ENCODE measurements at regions not wholly inside any gene's neighbourhood (a gene's known extent, or its start where the extent isn't known, plus 50 kb on each side); places are given as distances from the start of the nearest gene placed in this dataset.

GRCh38 chr14:30159374-30159773 is 231.7 kb upstream of the PRKD1 start:
- DNase-seq (no peak), ATAC-seq (no peak)
- no peak overlapping the region for H3K27ac ChIP-seq (ENCODE audit: low read length)
- intact Hi-C loops (cut with DNase I): no loop called here
- H3K4me1 ChIP-seq (ENCODE audit: control insufficient read depth, insufficient read depth, low read length): no peaks in the 10 kb centered on the region
- H3K9me3 ChIP-seq (ENCODE audit: control insufficient read depth, low read length): no peaks in the 10 kb centered on the region
- 50% methylated on average over 2 of the region's 2 CpGs for WGBS
- H3K27me3 ChIP-seq (ENCODE audit: control insufficient read depth, insufficient read depth): no peaks in the 10 kb centered on the region
- no peak overlapping the region for H3K4me3 ChIP-seq (ENCODE audit: low read length)

- no peaks in the 10 kb centered on the region for H3K9me3 ChIP-seq (ENCODE audit: control insufficient read depth, low read length)
- H3K27ac ChIP-seq (ENCODE audit: low read length): no peak overlapping the region
- H3K4me1 ChIP-seq (ENCODE audit: control insufficient read depth, insufficient read depth, low read length): no peaks in the 10 kb centered on the region
- DNase-seq (no peak), ATAC-seq (no peak)
- intact Hi-C loops (cut with DNase I): no loop called here
- 82% methylated on average over 5 of the region's 5 CpGs for WGBS
- no peaks in the 10 kb centered on the region for H3K27me3 ChIP-seq (ENCODE audit: control insufficient read depth, insufficient read depth)
- H3K4me3 ChIP-seq (ENCODE audit: low read length): no peak overlapping the region
Observed at GRCh38 chr14:30160608-30161007, 233.0 kb upstream of the PRKD1 start.

GRCh38 chr14:30162066-30162465 is 234.4 kb upstream of the PRKD1 start:
- intact Hi-C loops (cut with DNase I): no loop called here
- Histone ChIP-seq H3K9me3 (ENCODE audit: control insufficient read depth, low read length) (no peaks in the 10 kb centered on the region), H3K4me3 (ENCODE audit: low read length) (no peak overlapping the region), H3K4me1 (ENCODE audit: control insufficient read depth, insufficient read depth, low read length) (no peaks in the 10 kb centered on the region), H3K27me3 (ENCODE audit: control insufficient read depth, insufficient read depth) (no peaks in the 10 kb centered on the region), H3K27ac (ENCODE audit: low read length) (no peak overlapping the region)
- no peak for DNase-seq
- WGBS: 45% methylated on average over 1 of the region's 1 CpG
- ATAC-seq: no peak

- intact Hi-C loops (cut with DNase I): no loop called here
- no peaks in the 10 kb centered on the region for H3K27me3 ChIP-seq (ENCODE audit: control insufficient read depth, insufficient read depth)
- DNase-seq (no peak), ATAC-seq (no peak)
- no peak overlapping the region for H3K27ac ChIP-seq (ENCODE audit: low read length)
- no peak overlapping the region for H3K4me3 ChIP-seq (ENCODE audit: low read length)
- 80% methylated on average over 2 of the region's 2 CpGs for WGBS
- no peaks in the 10 kb centered on the region for H3K4me1 ChIP-seq (ENCODE audit: control insufficient read depth, insufficient read depth, low read length)
- H3K9me3 ChIP-seq (ENCODE audit: control insufficient read depth, low read length): peaks cover 2% of the 10 kb centered on the region
Observed at GRCh38 chr14:30165255-30165654, 237.6 kb upstream of the PRKD1 start.

GRCh38 chr14:30177781-30178180 is 250.1 kb upstream of the PRKD1 start:
- DNase-seq (no peak), ATAC-seq (no peak)
- no peaks in the 10 kb centered on the region for H3K9me3 ChIP-seq (ENCODE audit: control insufficient read depth, low read length)
- H3K27me3 ChIP-seq (ENCODE audit: control insufficient read depth, insufficient read depth): no peaks in the 10 kb centered on the region
- intact Hi-C loops (cut with DNase I): no loop called here
- H3K4me3 ChIP-seq (ENCODE audit: low read length): no peak overlapping the region
- H3K27ac ChIP-seq (ENCODE audit: low read length): no peak overlapping the region
- 79% methylated on average over 1 of the region's 1 CpG for WGBS
- H3K4me1 ChIP-seq (ENCODE audit: control insufficient read depth, insufficient read depth, low read length): no peaks in the 10 kb centered on the region

- ATAC-seq (no peak), DNase-seq (no peak)
- Histone ChIP-seq H3K9me3 (ENCODE audit: control insufficient read depth, low read length) (no peaks in the 10 kb centered on the region), H3K4me3 (ENCODE audit: low read length) (no peak overlapping the region), H3K27me3 (ENCODE audit: control insufficient read depth, insufficient read depth) (no peaks in the 10 kb centered on the region), H3K27ac (ENCODE audit: low read length) (no peak overlapping the region), H3K4me1 (ENCODE audit: control insufficient read depth, insufficient read depth, low read length) (no peaks in the 10 kb centered on the region)
- WGBS: 45% methylated on average over 4 of the region's 4 CpGs
- intact Hi-C loops (cut with DNase I): no loop called here
Observed at GRCh38 chr14:30179381-30180130, 251.9 kb upstream of the PRKD1 start.

GRCh38 chr14:30180219-30180618 is 252.6 kb upstream of the PRKD1 start:
- ATAC-seq (no peak), DNase-seq (no peak)
- H3K4me3 ChIP-seq (ENCODE audit: low read length): no peak overlapping the region
- WGBS: 42% methylated on average over 2 of the region's 2 CpGs
- no peaks in the 10 kb centered on the region for H3K9me3 ChIP-seq (ENCODE audit: control insufficient read depth, low read length)
- H3K27ac ChIP-seq (ENCODE audit: low read length): no peak overlapping the region
- H3K27me3 ChIP-seq (ENCODE audit: control insufficient read depth, insufficient read depth): no peaks in the 10 kb centered on the region
- H3K4me1 ChIP-seq (ENCODE audit: control insufficient read depth, insufficient read depth, low read length): no peaks in the 10 kb centered on the region
- intact Hi-C loops (cut with DNase I): no loop called here

- DNase-seq (no peak), ATAC-seq (no peak)
- intact Hi-C loops (cut with DNase I): no loop called here
- Histone ChIP-seq H3K4me1 (ENCODE audit: control insufficient read depth, insufficient read depth, low read length) (no peaks in the 10 kb centered on the region), H3K27ac (ENCODE audit: low read length) (no peak overlapping the region), H3K27me3 (ENCODE audit: control insufficient read depth, insufficient read depth) (no peaks in the 10 kb centered on the region), H3K9me3 (ENCODE audit: control insufficient read depth, low read length) (no peaks in the 10 kb centered on the region), H3K4me3 (ENCODE audit: low read length) (no peak overlapping the region)
Observed at GRCh38 chr14:30185832-30186231, 258.2 kb upstream of the PRKD1 start.

- Histone ChIP-seq H3K27me3 (ENCODE audit: control insufficient read depth, insufficient read depth) (no peaks in the 10 kb centered on the region), H3K27ac (ENCODE audit: low read length) (no peak overlapping the region), H3K9me3 (ENCODE audit: control insufficient read depth, low read length) (no peaks in the 10 kb centered on the region), H3K4me3 (ENCODE audit: low read length) (no peak overlapping the region), H3K4me1 (ENCODE audit: control insufficient read depth, insufficient read depth, low read length) (no peaks in the 10 kb centered on the region)
- ATAC-seq: no peak
- 65% methylated on average over 2 of the region's 2 CpGs for WGBS
- intact Hi-C loops (cut with DNase I): no loop called here
- DNase-seq: no peak
Observed at GRCh38 chr14:30191639-30192279, 264.1 kb upstream of the PRKD1 start.

- no peaks in the 10 kb centered on the region for H3K4me1 ChIP-seq (ENCODE audit: control insufficient read depth, insufficient read depth, low read length)
- WGBS: 79% methylated on average over 4 of the region's 4 CpGs
- no peak for DNase-seq
- no peaks in the 10 kb centered on the region for H3K27me3 ChIP-seq (ENCODE audit: control insufficient read depth, insufficient read depth)
- intact Hi-C loops (cut with DNase I): no loop called here
- H3K27ac ChIP-seq (ENCODE audit: low read length): no peak overlapping the region
- no peak for ATAC-seq
- H3K9me3 ChIP-seq (ENCODE audit: control insufficient read depth, low read length): no peaks in the 10 kb centered on the region
- H3K4me3 ChIP-seq (ENCODE audit: low read length): no peak overlapping the region
Observed at GRCh38 chr14:30193101-30193500, 265.5 kb upstream of the PRKD1 start.

- Histone ChIP-seq H3K4me3 (ENCODE audit: low read length) (no peak overlapping the region), H3K27me3 (ENCODE audit: control insufficient read depth, insufficient read depth) (no peaks in the 10 kb centered on the region), H3K4me1 (ENCODE audit: control insufficient read depth, insufficient read depth, low read length) (no peaks in the 10 kb centered on the region), H3K9me3 (ENCODE audit: control insufficient read depth, low read length) (no peaks in the 10 kb centered on the region), H3K27ac (ENCODE audit: low read length) (no peak overlapping the region)
- intact Hi-C loops (cut with DNase I): no loop called here
- ATAC-seq (peak in 1 of 2 donors; percentile 21), DNase-seq (no peak)
- 56% methylated on average over 4 of the region's 4 CpGs for WGBS
Observed at GRCh38 chr14:30193845-30194501, 266.3 kb upstream of the PRKD1 start.
